ENCODE measurements at regions not wholly inside any gene's neighbourhood (a gene's known extent, or its start where the extent isn't known, plus 50 kb on each side); places are given as distances from the start of the nearest gene placed in this dataset.

- TF ChIP-seq CTCF (conservative IDR thresholded peaks at IDR 0.05; ENCODE audit: low read depth in 2 of 2): no peak
- no peak for TF ChIP-seq EZH2 (IDR thresholded peaks at IDR 0.05; ENCODE audit: low read depth, unreplicated experiment)
- no peak for TF ChIP-seq REST (IDR thresholded peaks at IDR 0.05; ENCODE audit: unreplicated experiment)
- no peak for TF ChIP-seq STAT1 (IDR thresholded peaks at IDR 0.05; ENCODE audit: unreplicated experiment)
- TF ChIP-seq ZNF462 (CRISPR knock-in tag; IDR thresholded peaks at IDR 0.05): no peak
- no peak for TF ChIP-seq POLR2AphosphoS5 (IDR thresholded peaks at IDR 0.05; ENCODE audit: low read depth)
These were observed 114.0 kb downstream of the SPANXN4 start for GRCh38 chrX:143139681-143140080.

Measured in GM23338 (cell line).